Ishikawa (cell line): ENCODE measurements at regions not wholly inside any gene's neighbourhood (a gene's known extent, or its start where the extent isn't known, plus 50 kb on each side); places are given as distances from the start of the nearest gene placed in this dataset.

ENCODE experiments used
- FOXM1 ChIP-seq: IDR thresholded peaks from 2 replicates; pipeline ENCODE4 v1.6.1; 2012; ENCODE audit warnings: low read depth, borderline replicate concordance
- RAD21 ChIP-seq: IDR thresholded peaks from 2 replicates; pipeline ENCODE4 v1.6.1; 2012; ENCODE audit warnings: low read depth
- TF ChIP-seq, protein P1 (sequence below): IDR thresholded peaks from 2 replicates; pipeline ENCODE4 v1.6.1; 2012

GRCh38 chr10:85224366-85224940 lies 896.1 kb downstream of the CCSER2 start:
- TF ChIP-seq, protein P1, sequence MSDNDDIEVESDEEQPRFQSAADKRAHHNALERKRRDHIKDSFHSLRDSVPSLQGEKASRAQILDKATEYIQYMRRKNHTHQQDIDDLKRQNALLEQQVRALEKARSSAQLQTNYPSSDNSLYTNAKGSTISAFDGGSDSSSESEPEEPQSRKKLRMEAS: no peak
- TF ChIP-seq FOXM1 (no peak), RAD21 (no peak)
